PC-9 (cell line): ENCODE measurements at regions not wholly inside any gene's neighbourhood (a gene's known extent, or its start where the extent isn't known, plus 50 kb on each side); places are given as distances from the start of the nearest gene placed in this dataset.

Experiments
- CTCF ChIP-seq: fragments of 200-600 bp; sonication (generic); conservative IDR thresholded peaks from 2 replicates; pipeline ENCODE4 v1.6.1; 2017; ENCODE audit warnings: mixed run types, antibody characterized with exemption, mild to moderate bottlenecking, moderate library complexity
- EZH2 ChIP-seq: fragments of 200-600 bp; sonication (generic); IDR thresholded peaks from 2 replicates; pipeline ENCODE4 v1.8.0; 2017; ENCODE audit warnings: antibody characterized with exemption, low read depth

- TF ChIP-seq CTCF (no peak), EZH2 (no peak)
Observed at GRCh38 chr22:47605886-47606285, 843.4 kb downstream of the TBC1D22A start.
